ENCODE measurements at regions not wholly inside any gene's neighbourhood (a gene's known extent, or its start where the extent isn't known, plus 50 kb on each side); places are given as distances from the start of the nearest gene placed in this dataset.

DNA sequence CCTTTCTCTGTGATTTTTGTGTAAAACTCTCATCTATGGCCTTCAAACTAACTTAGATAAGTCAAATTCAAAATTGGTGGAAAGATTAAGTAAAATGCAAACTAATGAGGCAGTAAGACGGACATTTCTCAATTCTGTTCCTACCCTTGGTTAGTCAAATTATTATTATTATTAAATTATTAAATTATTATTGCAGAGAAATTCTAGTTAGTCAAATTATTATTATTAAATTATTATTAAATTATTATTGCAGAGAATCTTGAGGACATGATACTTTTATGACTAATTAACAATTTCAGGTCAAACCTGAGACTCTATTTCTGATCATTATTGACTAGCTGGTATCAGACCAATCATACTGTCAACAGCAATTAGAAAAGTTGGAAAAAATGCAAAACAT lies 845.0 kb upstream of the NECTIN3 start:
- TF ChIP-seq YY1 (IDR thresholded peaks at IDR 0.05; ENCODE audit: insufficient read depth, insufficient read length) (no peak), ZNF274 (IDR thresholded peaks at IDR 0.05; ENCODE audit: low read depth, low read length) (no peak)

Data from NT2/D1 (cell line).